ENCODE measurements at regions not wholly inside any gene's neighbourhood (a gene's known extent, or its start where the extent isn't known, plus 50 kb on each side); places are given as distances from the start of the nearest gene placed in this dataset.

GRCh38 chr13:89816404-89816803, 1531.1 kb upstream of the MIR17HG start:
- no peak overlapping the region for H3K4me3 ChIP-seq
- H3K36me3 ChIP-seq, result no peaks in the 10 kb centered on the region
- no peaks in the 10 kb centered on the region for H3K4me1 ChIP-seq
- DNase-seq (ENCODE audit: low spot score), result no peak
- no peaks in the 10 kb centered on the region for H3K27me3 ChIP-seq
- no peaks in the 10 kb centered on the region for H3K9me3 ChIP-seq
- TF ChIP-seq CTCF (IDR thresholded peaks at IDR 0.05), result no peak
- no peak overlapping the region for H3K27ac ChIP-seq

- Histone ChIP-seq H3K27ac (no peak overlapping the region), H3K36me3 (no peaks in the 10 kb centered on the region), H3K27me3 (no peaks in the 10 kb centered on the region), H3K4me1 (no peaks in the 10 kb centered on the region), H3K9me3 (no peaks in the 10 kb centered on the region), H3K4me3 (no peak overlapping the region)
- TF ChIP-seq CTCF (IDR thresholded peaks at IDR 0.05), result no peak
- no peak for DNase-seq (ENCODE audit: low spot score)
Measured at GRCh38 chr13:89822467-89822866, 1525.0 kb upstream of the MIR17HG start.

- Histone ChIP-seq H3K27ac (no peak overlapping the region), H3K4me1 (no peaks in the 10 kb centered on the region), H3K4me3 (no peak overlapping the region), H3K27me3 (no peaks in the 10 kb centered on the region), H3K36me3 (no peaks in the 10 kb centered on the region), H3K9me3 (no peaks in the 10 kb centered on the region)
- no peak for TF ChIP-seq CTCF (IDR thresholded peaks at IDR 0.05)
- DNase-seq (ENCODE audit: low spot score), result no peak
Measured at GRCh38 chr13:89827552-89827951, 1519.9 kb upstream of the MIR17HG start.

GRCh38 chr13:89828506-89828905, 1519.0 kb upstream of the MIR17HG start:
- H3K4me1 ChIP-seq, result no peaks in the 10 kb centered on the region
- no peaks in the 10 kb centered on the region for H3K36me3 ChIP-seq
- TF ChIP-seq CTCF (IDR thresholded peaks at IDR 0.05), result no peak
- no peaks in the 10 kb centered on the region for H3K9me3 ChIP-seq
- no peak for DNase-seq (ENCODE audit: low spot score)
- H3K27ac ChIP-seq, result no peak overlapping the region
- no peak overlapping the region for H3K4me3 ChIP-seq
- no peaks in the 10 kb centered on the region for H3K27me3 ChIP-seq

- TF ChIP-seq CTCF (IDR thresholded peaks at IDR 0.05), result no peak
- H3K4me1 ChIP-seq, result no peaks in the 10 kb centered on the region
- no peaks in the 10 kb centered on the region for H3K27me3 ChIP-seq
- no peak overlapping the region for H3K4me3 ChIP-seq
- no peaks in the 10 kb centered on the region for H3K36me3 ChIP-seq
- H3K9me3 ChIP-seq, result no peaks in the 10 kb centered on the region
- no peak for DNase-seq (ENCODE audit: low spot score)
- no peak overlapping the region for H3K27ac ChIP-seq
Measured at GRCh38 chr13:89831157-89831556, 1516.3 kb upstream of the MIR17HG start.

- Histone ChIP-seq H3K4me3 (no peak overlapping the region), H3K36me3 (no peaks in the 10 kb centered on the region), H3K27ac (no peak overlapping the region), H3K9me3 (no peaks in the 10 kb centered on the region), H3K4me1 (no peaks in the 10 kb centered on the region), H3K27me3 (no peaks in the 10 kb centered on the region)
- no peak for TF ChIP-seq CTCF (IDR thresholded peaks at IDR 0.05)
- DNase-seq (ENCODE audit: low spot score), result no peak
Measured at GRCh38 chr13:89832827-89833226, 1514.7 kb upstream of the MIR17HG start.

Data from right atrium auricular region (tissue), 2 donors.